ENCODE measurements at regions not wholly inside any gene's neighbourhood (a gene's known extent, or its start where the extent isn't known, plus 50 kb on each side); places are given as distances from the start of the nearest gene placed in this dataset.

GRCh38 chr5:53291528-53291927 is 182.0 kb upstream of the MOCS2 start:
- TF ChIP-seq CTCF (IDR thresholded peaks at IDR 0.05) (no peak), POLR2A (IDR thresholded peaks at IDR 0.05) (no peak), POLR2AphosphoS5 (IDR thresholded peaks at IDR 0.05) (no peak)

Measured in prostate gland (tissue), 2 donors.